ENCODE measurements at regions not wholly inside any gene's neighbourhood (a gene's known extent, or its start where the extent isn't known, plus 50 kb on each side); places are given as distances from the start of the nearest gene placed in this dataset.

DNA sequence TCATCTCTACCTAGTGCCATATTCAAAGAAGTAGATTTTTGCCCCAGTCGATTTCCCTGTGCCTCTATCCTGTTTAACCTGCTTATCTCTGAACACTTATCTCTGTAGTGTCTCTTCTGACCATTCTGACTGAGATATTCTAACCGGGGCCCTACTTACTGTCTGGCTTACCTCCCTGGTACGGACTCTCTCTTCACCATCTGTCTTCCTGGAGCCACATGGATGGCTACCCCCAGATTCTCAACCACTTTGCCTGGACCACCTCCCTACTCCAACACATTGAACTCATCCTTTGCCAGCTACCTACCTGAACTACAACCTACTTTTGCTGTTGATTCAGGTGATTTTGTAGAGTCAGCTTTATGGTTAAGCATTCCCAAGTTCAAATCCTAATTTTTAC lies 397.4 kb upstream of the SLC24A2 start:
- no peak for TF ChIP-seq EZH2 (IDR thresholded peaks at IDR 0.05)
- TF ChIP-seq FOXP2 (optimal IDR thresholded peaks at IDR 0.05; ENCODE audit: control extremely low read depth, extremely low read length, insufficient read depth), result no peak
- TF ChIP-seq POLR2AphosphoS5 (IDR thresholded peaks at IDR 0.05; ENCODE audit: borderline replicate concordance, low read depth, low read length), result no peak
- no peak for DNase-seq (ENCODE audit: low read depth, low spot score)
- H3K9me3 ChIP-seq (ENCODE audit: low read depth, low read length), result no peaks in the 10 kb centered on the region
- H3K9ac ChIP-seq (ENCODE audit: insufficient read length), result no peak overlapping the region
- no peak overlapping the region for H3K4me3 ChIP-seq
- no peak overlapping the region for H3K27ac ChIP-seq
- no peaks in the 10 kb centered on the region for H3K36me3 ChIP-seq (ENCODE audit: insufficient read depth, low read length)

DNA sequence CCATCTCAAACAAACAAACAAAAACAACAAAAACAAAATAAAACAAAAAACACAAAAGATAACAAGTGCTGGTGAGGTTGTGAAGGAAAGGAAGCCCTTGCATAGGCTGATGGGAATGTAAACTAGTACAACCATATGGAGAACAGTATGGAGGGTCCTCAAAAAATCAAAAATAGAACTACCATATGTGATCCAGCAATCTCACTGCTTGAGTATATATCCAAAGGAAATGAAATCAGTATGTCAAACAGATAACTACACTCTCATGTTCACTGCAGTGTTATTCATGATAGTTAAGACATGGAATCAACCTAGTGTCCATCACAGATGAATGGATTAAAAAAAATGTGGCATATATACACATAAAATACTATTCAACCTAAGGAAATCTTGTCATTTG lies 395.7 kb upstream of the SLC24A2 start:
- no peak for DNase-seq (ENCODE audit: low read depth, low spot score)
- TF ChIP-seq FOXP2 (optimal IDR thresholded peaks at IDR 0.05; ENCODE audit: control extremely low read depth, extremely low read length, insufficient read depth) (no peak), POLR2AphosphoS5 (IDR thresholded peaks at IDR 0.05; ENCODE audit: borderline replicate concordance, low read depth, low read length) (no peak), EZH2 (IDR thresholded peaks at IDR 0.05) (no peak)
- no peak overlapping the region for H3K9ac ChIP-seq (ENCODE audit: insufficient read length)
- no peak overlapping the region for H3K27ac ChIP-seq
- no peaks in the 10 kb centered on the region for H3K36me3 ChIP-seq (ENCODE audit: insufficient read depth, low read length)
- H3K4me3 ChIP-seq, result no peak overlapping the region
- H3K9me3 ChIP-seq (ENCODE audit: low read depth, low read length), result no peaks in the 10 kb centered on the region

DNA sequence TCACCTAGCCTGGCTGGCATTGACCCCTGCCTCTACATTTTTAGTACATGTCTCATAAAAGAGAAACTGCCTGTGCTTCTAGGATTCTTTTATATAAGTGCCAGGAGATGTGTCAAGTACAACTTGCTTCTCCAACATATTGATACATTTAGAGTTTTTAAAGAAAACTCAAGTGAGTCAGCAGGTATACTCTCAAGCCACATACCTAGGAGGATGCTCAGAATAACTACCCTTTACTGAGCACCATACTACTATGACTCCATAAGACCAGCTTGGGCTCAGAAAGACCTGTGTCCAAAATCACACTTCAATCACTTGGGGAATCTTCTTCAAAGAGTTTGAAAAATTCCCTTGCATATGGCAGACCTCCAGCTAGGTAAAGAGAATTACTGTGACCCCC lies 389.8 kb upstream of the SLC24A2 start:
- Histone ChIP-seq H3K27ac (no peak overlapping the region), H3K36me3 (ENCODE audit: insufficient read depth, low read length) (no peaks in the 10 kb centered on the region), H3K4me3 (no peak overlapping the region), H3K9ac (ENCODE audit: insufficient read length) (no peak overlapping the region), H3K9me3 (ENCODE audit: low read depth, low read length) (no peaks in the 10 kb centered on the region)
- TF ChIP-seq EZH2 (IDR thresholded peaks at IDR 0.05), result no peak
- no peak for DNase-seq (ENCODE audit: low read depth, low spot score)

DNA sequence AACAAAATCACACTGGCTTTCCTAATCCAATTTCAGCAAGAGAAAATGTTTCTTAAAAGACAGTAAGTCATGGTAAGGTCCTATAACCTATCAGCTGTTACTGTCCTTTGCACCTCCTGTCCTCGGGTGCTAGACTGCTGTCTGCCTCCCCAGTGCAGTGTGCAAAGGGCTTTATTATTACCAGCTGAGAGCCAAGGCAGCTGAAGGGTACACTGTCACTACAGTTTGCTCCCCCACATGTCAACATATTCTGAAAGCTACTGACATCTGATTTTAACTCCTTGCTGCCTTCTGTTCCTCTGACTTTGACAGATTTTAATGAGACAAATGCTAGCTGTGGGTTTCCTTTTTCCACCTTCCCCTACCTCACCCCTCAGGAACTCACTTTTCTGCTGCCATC lies 389.4 kb upstream of the SLC24A2 start:
- Histone ChIP-seq H3K27ac (no peak overlapping the region), H3K9me3 (ENCODE audit: low read depth, low read length) (no peaks in the 10 kb centered on the region), H3K36me3 (ENCODE audit: insufficient read depth, low read length) (no peaks in the 10 kb centered on the region), H3K9ac (ENCODE audit: insufficient read length) (no peak overlapping the region), H3K4me3 (no peak overlapping the region)
- no peak for TF ChIP-seq FOXP2 (optimal IDR thresholded peaks at IDR 0.05; ENCODE audit: control extremely low read depth, extremely low read length, insufficient read depth)
- TF ChIP-seq POLR2AphosphoS5 (IDR thresholded peaks at IDR 0.05; ENCODE audit: borderline replicate concordance, low read depth, low read length), result no peak
- no peak for TF ChIP-seq EZH2 (IDR thresholded peaks at IDR 0.05)
- no peak for DNase-seq (ENCODE audit: low read depth, low spot score)

DNA sequence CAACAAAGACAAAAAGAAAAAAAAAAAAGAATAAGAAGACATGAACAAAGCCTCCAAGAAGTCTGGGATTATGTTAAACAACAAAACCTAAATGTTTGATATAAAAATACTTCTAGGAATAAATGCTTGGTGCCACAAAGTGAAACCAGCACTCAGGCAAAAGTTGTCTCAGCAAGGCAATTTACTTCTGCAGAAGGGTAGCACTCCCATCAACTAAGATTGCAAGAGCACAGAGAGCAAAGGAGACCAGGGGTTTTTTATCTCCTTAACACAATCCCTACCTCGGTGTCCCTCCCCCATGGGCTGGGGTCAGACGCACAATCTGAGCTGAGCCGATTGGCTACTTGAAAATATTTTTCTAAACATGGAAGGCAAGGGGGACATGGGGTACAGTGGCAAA lies 381.3 kb upstream of the SLC24A2 start:
- Histone ChIP-seq H3K9ac (ENCODE audit: insufficient read length) (no peak overlapping the region), H3K27ac (no peak overlapping the region), H3K36me3 (ENCODE audit: insufficient read depth, low read length) (no peaks in the 10 kb centered on the region), H3K4me3 (no peak overlapping the region), H3K9me3 (ENCODE audit: low read depth, low read length) (peaks cover 3% of the 10 kb centered on the region; the same call in 1 of the 2 replicates)
- TF ChIP-seq EZH2 (IDR thresholded peaks at IDR 0.05) (no peak), FOXP2 (optimal IDR thresholded peaks at IDR 0.05; ENCODE audit: control extremely low read depth, extremely low read length, insufficient read depth) (no peak), POLR2AphosphoS5 (IDR thresholded peaks at IDR 0.05; ENCODE audit: borderline replicate concordance, low read depth, low read length) (no peak)
- DNase-seq (ENCODE audit: low read depth, low spot score), result no peak

DNA sequence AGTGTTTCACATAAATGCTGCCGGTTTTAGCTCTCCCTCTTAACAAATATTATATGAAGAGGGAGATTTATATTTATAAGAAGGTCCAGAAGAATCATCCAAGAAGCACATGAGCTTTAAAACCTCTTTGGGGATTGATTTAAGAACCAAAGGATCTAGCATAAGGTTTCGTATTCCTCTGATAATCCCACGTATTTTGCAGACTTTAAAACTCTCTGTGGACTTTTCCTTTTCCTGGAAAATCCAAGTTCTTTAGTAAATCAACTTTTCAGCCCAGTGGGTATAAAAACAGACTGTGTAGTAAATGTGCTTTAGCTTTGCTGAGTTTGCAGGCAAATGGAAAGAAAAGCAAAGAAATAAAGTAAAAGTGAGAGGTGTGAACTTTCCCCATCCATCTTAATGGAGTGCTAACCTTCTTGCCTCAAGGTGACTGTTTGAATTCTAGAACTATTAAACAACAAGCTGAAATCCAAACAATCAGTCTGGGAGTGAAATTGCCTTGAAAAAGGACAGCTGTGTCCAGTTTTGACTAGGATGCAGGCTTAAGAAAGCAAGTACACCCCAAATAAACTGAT lies 363.4 kb upstream of the SLC24A2 start:
- no peak for DNase-seq (ENCODE audit: low read depth, low spot score)
- Histone ChIP-seq H3K36me3 (ENCODE audit: insufficient read depth, low read length) (no peaks in the 10 kb centered on the region), H3K9me3 (ENCODE audit: low read depth, low read length) (no peaks in the 10 kb centered on the region), H3K4me3 (no peak overlapping the region), H3K9ac (ENCODE audit: insufficient read length) (no peak overlapping the region), H3K27ac (no peak overlapping the region)
- no peak for TF ChIP-seq EZH2 (IDR thresholded peaks at IDR 0.05)
- TF ChIP-seq POLR2AphosphoS5 (IDR thresholded peaks at IDR 0.05; ENCODE audit: borderline replicate concordance, low read depth, low read length), result no peak
- TF ChIP-seq FOXP2 (optimal IDR thresholded peaks at IDR 0.05; ENCODE audit: control extremely low read depth, extremely low read length, insufficient read depth), result no peak

DNA sequence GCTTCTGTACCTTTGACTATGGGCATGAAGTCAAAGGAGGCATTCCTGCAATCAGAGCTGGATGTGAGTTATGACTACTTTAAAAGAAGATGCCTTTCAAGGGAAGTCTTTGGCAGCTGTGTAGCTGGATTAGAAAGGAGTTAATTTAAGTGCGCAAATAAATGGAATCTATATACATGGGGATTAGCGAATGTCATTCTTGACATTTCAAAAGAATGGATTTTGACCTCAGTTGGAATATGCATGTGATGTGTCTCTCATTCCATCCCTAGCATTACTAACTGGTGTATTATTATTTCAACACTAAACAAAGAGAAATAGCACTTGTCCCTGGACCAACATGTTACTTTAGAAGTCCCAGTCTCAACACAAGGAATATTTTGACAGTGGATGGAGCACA lies 359.6 kb upstream of the SLC24A2 start:
- Histone ChIP-seq H3K27ac (no peak overlapping the region), H3K9me3 (ENCODE audit: low read depth, low read length) (no peaks in the 10 kb centered on the region), H3K4me3 (no peak overlapping the region), H3K9ac (ENCODE audit: insufficient read length) (no peak overlapping the region), H3K36me3 (ENCODE audit: insufficient read depth, low read length) (no peaks in the 10 kb centered on the region)
- TF ChIP-seq EZH2 (IDR thresholded peaks at IDR 0.05) (no peak), POLR2AphosphoS5 (IDR thresholded peaks at IDR 0.05; ENCODE audit: borderline replicate concordance, low read depth, low read length) (no peak), FOXP2 (optimal IDR thresholded peaks at IDR 0.05; ENCODE audit: control extremely low read depth, extremely low read length, insufficient read depth) (no peak)
- DNase-seq (ENCODE audit: low read depth, low spot score), result no peak

DNA sequence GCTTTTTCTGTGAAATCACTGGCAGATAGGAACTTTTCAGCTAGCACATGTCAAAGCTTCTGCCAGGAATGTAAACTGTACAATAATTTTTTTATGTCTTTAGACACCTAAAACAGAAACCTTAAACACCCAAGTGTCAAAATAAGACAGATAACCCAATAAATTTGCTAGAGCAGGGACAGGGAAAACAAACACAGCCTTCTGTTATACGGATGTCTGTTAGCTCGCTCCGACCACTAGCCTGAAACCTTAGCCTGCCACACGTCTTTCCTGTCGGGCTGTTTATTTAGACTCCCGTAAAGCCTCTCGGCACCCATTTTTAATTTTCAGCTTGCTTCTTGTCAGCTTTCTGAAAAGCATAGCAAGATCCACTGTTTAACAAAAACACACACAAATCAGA lies 355.4 kb upstream of the SLC24A2 start:
- H3K9me3 ChIP-seq (ENCODE audit: low read depth, low read length), result no peaks in the 10 kb centered on the region
- no peak for DNase-seq (ENCODE audit: low read depth, low spot score)
- TF ChIP-seq FOXP2 (optimal IDR thresholded peaks at IDR 0.05; ENCODE audit: control extremely low read depth, extremely low read length, insufficient read depth) (no peak), POLR2AphosphoS5 (IDR thresholded peaks at IDR 0.05; ENCODE audit: borderline replicate concordance, low read depth, low read length) (no peak), EZH2 (IDR thresholded peaks at IDR 0.05) (no peak)
- H3K4me3 ChIP-seq, result no peak overlapping the region
- H3K36me3 ChIP-seq (ENCODE audit: insufficient read depth, low read length), result no peaks in the 10 kb centered on the region
- no peak overlapping the region for H3K27ac ChIP-seq
- H3K9ac ChIP-seq (ENCODE audit: insufficient read length), result no peak overlapping the region

DNA sequence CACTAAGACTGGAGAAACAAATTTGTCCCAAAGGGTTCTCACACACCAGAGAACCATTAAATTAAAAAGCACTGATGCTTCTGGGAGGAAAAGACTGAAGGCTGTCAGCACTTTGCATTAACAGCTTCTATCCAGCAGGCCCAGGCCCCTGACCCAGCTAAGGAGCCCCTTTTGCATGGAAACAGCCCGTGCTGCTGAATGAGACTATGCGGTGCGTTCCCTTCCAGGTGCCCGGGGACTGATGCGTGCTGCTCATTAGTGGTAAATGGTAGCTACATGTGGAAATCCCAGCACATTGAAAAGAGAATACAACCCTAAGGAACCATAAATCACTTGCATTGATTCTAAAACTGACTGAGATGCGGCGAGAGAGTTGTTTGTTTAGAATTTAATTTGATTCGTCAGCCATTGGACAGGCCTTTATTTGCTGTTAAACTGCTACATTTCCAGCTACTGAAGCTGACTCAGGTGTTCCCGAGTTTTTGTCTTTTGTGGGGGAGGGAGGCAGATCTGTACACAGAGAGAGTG lies 351.0 kb upstream of the SLC24A2 start:
- no peak for DNase-seq (ENCODE audit: low read depth, low spot score)
- Histone ChIP-seq H3K9ac (ENCODE audit: insufficient read length) (no peak overlapping the region), H3K9me3 (ENCODE audit: low read depth, low read length) (no peaks in the 10 kb centered on the region), H3K36me3 (ENCODE audit: insufficient read depth, low read length) (no peaks in the 10 kb centered on the region), H3K27ac (no peak overlapping the region), H3K4me3 (no peak overlapping the region)
- TF ChIP-seq FOXP2 (optimal IDR thresholded peaks at IDR 0.05; ENCODE audit: control extremely low read depth, extremely low read length, insufficient read depth) (no peak), POLR2AphosphoS5 (IDR thresholded peaks at IDR 0.05; ENCODE audit: borderline replicate concordance, low read depth, low read length) (no peak), EZH2 (IDR thresholded peaks at IDR 0.05) (no peak)
